Globus pallidus (tissue), 1 donor: ENCODE measurements at regions not wholly inside any gene's neighbourhood (a gene's known extent, or its start where the extent isn't known, plus 50 kb on each side); places are given as distances from the start of the nearest gene placed in this dataset.
A peak's percentile ranks its signal among the peaks of the same experiment; 100 is the strongest.
"Not testable (repeated sequence)": the region's sequence is repeated elsewhere in the genome, so short reads cannot be mapped to it uniquely, and the experiment has no call there.

ENCODE experiments used
- DNase-seq: peaks from one replicate; pipeline ENCODE4 v3.0.0-alpha.2; 2015; ENCODE audit warnings: low spot score

GRCh38 chr13:81025091-81025490 is 684.2 kb upstream of the SPRY2 start:
- DNase-seq = no peak

DNA sequence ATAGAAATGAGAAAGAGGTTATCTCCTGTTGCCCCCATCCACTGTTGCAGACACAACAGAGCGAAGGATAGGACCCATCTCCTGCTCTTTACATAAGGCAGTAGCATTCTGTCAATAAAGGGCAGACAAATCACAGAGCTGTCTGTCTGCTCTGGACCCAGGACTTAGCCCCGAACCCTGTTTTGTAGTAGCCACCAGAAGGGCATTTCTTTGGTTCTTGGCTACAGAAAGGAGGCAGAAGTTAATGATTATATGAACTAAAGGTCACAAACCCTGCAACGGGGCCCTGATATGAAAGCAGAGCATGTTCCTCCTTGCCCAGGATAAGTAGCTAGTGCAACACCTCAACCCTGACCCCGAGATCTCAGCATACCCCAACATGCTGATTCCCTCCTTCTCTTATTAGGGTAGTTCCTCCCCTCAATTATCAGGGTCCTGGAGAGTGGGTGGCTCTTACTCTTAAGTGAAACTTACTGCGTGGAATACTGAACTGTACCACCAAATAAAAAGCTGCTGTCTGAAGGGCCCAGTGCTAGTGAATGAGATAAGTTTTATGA is 680.4 kb upstream of the SPRY2 start:
- no peak for DNase-seq

GRCh38 chr13:81020010-81020409 is 679.1 kb upstream of the SPRY2 start:
- DNase-seq = no peak

DNA sequence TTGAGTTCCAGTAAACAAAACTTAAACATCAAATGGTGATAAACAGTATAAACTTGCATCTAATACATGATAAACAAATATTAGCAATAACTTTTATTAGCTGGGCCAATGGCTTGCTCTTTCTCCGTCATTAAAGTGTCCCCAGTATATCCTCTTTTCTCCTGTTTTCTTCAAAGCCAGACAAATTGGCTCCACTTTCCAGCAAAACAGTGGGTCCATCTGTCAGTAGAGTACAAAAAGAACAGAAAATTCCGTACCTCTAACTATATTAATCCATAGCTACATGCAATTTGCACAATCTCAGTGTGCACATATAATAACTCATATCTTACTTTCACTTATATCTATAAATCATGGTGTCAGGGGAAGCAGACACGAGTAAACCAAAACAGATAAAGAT is 678.0 kb upstream of the SPRY2 start:
- DNase-seq = no peak

- DNase-seq = peak; percentile 69
Observed at GRCh38 chr13:81017513-81018152, 676.7 kb upstream of the SPRY2 start.

DNA sequence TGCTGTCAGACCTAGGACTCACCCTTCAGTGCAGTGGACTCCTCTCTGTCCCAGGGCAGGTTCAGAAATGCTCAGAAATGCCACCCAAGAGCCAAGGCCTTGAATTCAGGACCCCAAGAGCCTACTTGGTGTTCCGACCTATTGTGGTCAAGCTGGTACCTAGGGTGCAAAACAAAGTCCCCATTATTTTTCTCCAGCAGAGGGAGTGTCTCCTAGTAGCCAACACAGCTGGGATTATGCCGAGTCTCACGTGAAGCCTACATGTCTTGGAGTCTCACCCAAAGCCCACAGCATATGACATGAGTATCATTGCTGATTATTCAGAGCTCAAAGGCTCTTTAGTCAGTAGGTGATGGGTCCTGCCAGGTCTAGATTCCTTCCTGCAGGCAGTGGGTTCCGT is 671.1 kb upstream of the SPRY2 start:
- DNase-seq = no peak

GRCh38 chr13:81001828-81002385 is 661.0 kb upstream of the SPRY2 start:
- DNase-seq = no peak

GRCh38 chr13:80998603-80999002 is 657.7 kb upstream of the SPRY2 start:
- DNase-seq = not testable (repeated sequence)

DNA sequence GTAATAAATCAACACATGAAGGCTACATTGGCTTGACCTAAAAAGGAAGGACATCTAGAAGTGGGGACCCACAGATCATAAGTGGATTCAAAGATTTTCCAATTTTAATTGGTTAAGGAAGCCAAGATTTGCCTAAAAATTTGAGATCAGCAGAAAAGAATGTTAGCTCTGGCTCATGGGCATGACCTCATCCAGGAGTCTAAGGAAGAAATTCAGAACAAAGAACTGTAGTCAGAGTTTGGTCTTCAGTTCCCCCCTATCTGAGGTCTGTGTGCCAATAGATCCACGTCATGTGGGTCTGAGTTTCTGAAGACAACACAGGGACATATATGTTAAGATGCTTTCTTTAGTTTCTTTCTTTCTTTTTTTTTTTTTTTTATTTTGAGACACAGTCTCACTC is 648.8 kb upstream of the SPRY2 start:
- DNase-seq = no peak

GRCh38 chr13:80989241-80989640 is 648.3 kb upstream of the SPRY2 start:
- DNase-seq = peak; percentile 14

- DNase-seq = peak; percentile 64
Observed at GRCh38 chr13:80988391-80989151, 647.6 kb upstream of the SPRY2 start.

GRCh38 chr13:80979035-80979641 is 638.2 kb upstream of the SPRY2 start:
- DNase-seq = peak; percentile 77

DNA sequence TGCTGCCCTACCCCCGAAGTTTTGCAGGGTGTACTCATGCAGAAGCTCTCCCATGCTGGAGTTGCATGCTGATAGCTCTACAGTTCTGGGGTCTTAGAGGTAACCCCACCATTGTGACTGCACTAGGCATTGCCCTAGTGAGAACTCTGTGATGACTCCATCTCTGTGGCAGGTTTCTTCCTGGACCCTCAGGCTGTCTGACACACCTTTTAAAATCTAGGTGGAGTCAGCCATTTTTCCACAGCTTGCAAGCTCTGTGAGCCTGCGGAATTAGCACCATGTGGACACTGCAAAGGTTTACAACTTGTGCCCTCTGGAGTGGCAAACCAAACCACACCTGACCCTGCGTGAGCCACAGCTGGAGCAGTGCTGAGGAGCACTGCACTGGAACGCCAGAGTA is 636.2 kb upstream of the SPRY2 start:
- DNase-seq = no peak

- no peak for DNase-seq
Observed at GRCh38 chr13:80975903-80976302, 635.0 kb upstream of the SPRY2 start.

DNA sequence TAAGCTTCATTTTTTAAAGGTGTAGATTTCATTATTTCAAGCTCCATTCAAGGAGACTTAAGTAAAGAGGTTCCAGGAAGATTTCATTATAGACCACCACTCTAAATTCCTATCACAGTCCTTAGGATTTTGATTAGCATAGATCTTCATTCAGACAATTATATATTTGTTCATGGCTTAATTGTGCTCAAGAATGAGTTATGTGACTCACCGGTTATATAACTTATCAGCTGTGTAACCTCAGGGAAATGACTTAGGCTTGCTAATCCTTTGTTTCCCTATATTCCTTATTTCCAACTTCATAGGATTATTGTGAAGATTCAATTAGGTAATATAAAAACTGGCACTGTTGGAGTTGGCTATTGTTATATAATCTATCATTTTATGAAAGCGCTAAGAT is 632.8 kb upstream of the SPRY2 start:
- no peak for DNase-seq

DNA sequence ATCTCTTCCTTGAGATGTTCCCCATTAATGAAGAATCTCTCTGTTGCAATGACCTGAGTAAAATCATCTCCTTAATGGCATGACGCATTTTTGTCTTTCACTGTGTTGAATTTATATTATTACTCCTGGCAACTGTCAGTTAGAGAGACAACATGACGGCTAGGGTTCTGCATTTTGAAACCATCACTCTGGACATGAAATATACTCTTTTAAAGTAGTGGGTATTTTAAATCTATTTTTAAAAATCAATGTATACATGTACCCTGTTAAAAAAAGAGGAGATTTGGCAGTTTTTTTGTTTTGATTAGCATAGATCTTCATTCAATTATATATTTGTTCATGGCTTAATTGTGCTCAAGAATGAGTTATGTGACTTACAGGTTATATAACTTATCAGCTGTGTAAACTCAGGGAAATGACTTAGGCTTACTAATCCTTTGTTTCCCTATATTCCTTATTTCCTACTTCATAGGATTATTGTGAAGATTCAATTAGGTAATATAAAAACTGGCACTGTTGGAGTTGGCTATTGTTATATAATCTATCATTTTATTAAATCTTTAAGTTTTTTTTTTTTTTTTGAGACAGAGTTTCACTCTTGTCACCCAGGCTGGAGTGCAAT is 632.0 kb upstream of the SPRY2 start:
- no peak for DNase-seq

- DNase-seq = no peak
Observed at GRCh38 chr13:80965097-80965496, 624.2 kb upstream of the SPRY2 start.

DNA sequence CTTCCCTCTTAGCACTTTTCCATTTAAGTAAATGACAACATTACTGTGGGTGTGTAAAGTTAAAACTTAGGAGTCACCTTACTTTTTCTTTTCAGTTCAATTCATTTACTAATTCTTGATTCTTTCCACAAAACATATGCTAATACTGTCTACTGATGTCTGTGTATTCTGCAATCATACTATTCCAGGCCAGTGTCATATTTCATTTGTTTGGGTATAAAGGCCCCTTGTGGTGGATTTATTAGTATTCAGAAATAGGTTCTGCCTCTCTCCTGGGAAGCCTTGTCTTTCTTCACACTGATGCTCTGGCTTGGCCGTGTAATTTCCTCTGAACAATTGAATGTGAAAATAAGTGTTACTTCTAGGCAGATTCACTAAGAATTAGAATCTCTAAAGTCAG is 621.9 kb upstream of the SPRY2 start:
- DNase-seq = no peak

- DNase-seq = no peak
Observed at GRCh38 chr13:80962173-80962572, 621.2 kb upstream of the SPRY2 start.

GRCh38 chr13:80957019-80957655 is 616.2 kb upstream of the SPRY2 start:
- no peak for DNase-seq

DNA sequence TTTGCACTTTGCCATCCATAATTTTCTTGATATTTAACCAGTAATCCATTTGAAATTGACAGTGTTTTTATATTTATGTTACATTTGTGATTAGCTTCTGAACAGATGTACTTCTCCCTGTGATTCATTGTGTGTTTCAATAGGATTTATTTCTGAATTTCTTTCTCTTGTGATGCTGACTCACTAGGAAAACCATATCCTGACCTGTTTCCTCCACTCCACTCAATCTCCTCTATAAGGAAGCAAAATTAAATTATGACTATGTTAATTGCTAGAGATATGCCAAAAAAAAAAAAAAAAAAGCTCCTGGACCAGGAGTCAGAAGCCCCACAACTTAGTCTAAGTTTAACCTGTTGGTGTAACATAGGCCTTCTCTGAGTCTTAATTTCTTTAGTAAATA is 614.6 kb upstream of the SPRY2 start:
- DNase-seq = no peak

DNA sequence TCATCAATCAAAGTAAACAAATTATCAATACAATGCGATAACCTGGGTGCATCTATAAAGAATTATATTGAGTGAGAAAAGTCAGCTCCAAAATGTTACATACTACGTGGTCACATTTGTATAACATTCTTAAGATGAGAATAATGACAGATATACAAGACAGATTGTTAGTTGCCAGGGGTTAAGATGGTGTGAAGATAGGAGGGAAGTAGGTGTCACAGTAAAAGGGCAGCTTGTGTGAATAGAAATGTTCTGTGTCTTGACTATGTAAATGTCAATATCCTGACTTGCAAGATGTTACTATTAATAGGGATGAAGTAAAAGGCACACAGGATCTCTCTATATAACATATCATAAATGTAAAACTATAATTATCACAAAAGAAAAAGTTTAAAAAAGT is 611.2 kb upstream of the SPRY2 start:
- DNase-seq = no peak
